SK-N-SH (cell line): ENCODE measurements at regions not wholly inside any gene's neighbourhood (a gene's known extent, or its start where the extent isn't known, plus 50 kb on each side); places are given as distances from the start of the nearest gene placed in this dataset.

Experiments
- CTCF ChIA-PET: fragments of 300-600, 350-600 bp; formaldehyde crosslinking; extraction: SDS; loops from one replicate; lab custom pipeline; 2021; lab: Yijun Ruan, JAX
- POLR2A ChIA-PET: fragments of 350-600 bp; sonication (Branson Sonifier 250); formaldehyde crosslinking; extraction: SDS; loops from one replicate; lab custom pipeline; 2020; ENCODE audit warnings: antibody characterized with exemption, inconsistent platforms; lab: Yijun Ruan, JAX
- DNase-seq: peaks from one replicate; pipeline ENCODE4 v3.0.0; 2012
- H2AFZ ChIP-seq: fragments of 200-600 bp; sonication (generic); 2 replicates; pipeline ENCODE4 v1.8.1; 2016; ENCODE audit warnings: antibody characterized with exemption, mild to moderate bottlenecking, low read depth
- H3F3A ChIP-seq: fragments of 200-600 bp; sonication (generic); replicated peaks from 2 replicates; pipeline ENCODE3; 2016; ENCODE audit warnings: antibody characterized with exemption, mild to moderate bottlenecking; ENCODE audit not compliant: insufficient read depth
- H3K27ac ChIP-seq, 2 experiments: fragments of 200-500 bp in 1 of 2; fragments of 200-600 bp in 1 of 2; sonication (Bioruptor generic) in 1 of 2; sonication (generic), shearing (Covaris generic) in 1 of 2; 2 replicates each; pipeline versions ENCODE4 v1.5.1 to v1.6.1; 2014 to 2016; ENCODE audit warnings: low read depth in 2 of 2, inconsistent platforms in 1 of 2, low read length in 1 of 2, mild to moderate bottlenecking in 1 of 2, mixed read lengths in 1 of 2
- H3K27me3 ChIP-seq: fragments of 200-600 bp; sonication (generic), shearing (Covaris generic); 2 replicates; pipeline ENCODE4 v1.6.1; 2016; ENCODE audit warnings: mixed run types; ENCODE audit not compliant: insufficient read depth
- H3K36me3 ChIP-seq, 2 experiments: fragments of 200-500 bp in 1 of 2; fragments of 200-600 bp in 1 of 2; sonication (Bioruptor generic) in 1 of 2; sonication (generic) in 1 of 2; replicated peaks in 1 of 2; 2 replicates each; pipeline versions ENCODE3 to v1.5.1; 2014 to 2016; ENCODE audit warnings: low read length in 1 of 2, mild to moderate bottlenecking in 1 of 2; ENCODE audit not compliant: insufficient read depth in 2 of 2, control insufficient read depth in 1 of 2
- H3K4me1 ChIP-seq, 2 experiments: fragments of 200-500 bp in 1 of 2; fragments of 200-600 bp in 1 of 2; sonication (Bioruptor generic) in 1 of 2; sonication (generic), shearing (Covaris generic) in 1 of 2; 2 replicates each; pipeline versions ENCODE4 v1.5.1 to v1.6.1; 2014 to 2016; ENCODE audit warnings: low read depth in 1 of 2, low read length in 1 of 2, mixed run types in 1 of 2; ENCODE audit not compliant: insufficient read depth in 2 of 2, control insufficient read depth in 1 of 2
- H3K4me2 ChIP-seq: fragments of 200-600 bp; sonication (generic), shearing (Covaris generic); 2 replicates; pipeline ENCODE4 v1.6.1; 2017; ENCODE audit warnings: mixed run types
- H3K4me3 ChIP-seq, 2 experiments: fragments of 200-500 bp in 1 of 2; fragments of 200-600 bp in 1 of 2; sonication (Bioruptor generic) in 1 of 2; sonication (generic), shearing (Covaris generic) in 1 of 2; 2 replicates each; pipeline versions ENCODE4 v1.5.1 to v1.8.1; 2014 to 2016; ENCODE audit warnings: low read depth in 2 of 2, inconsistent platforms in 1 of 2, low read length in 1 of 2, mild to moderate bottlenecking in 1 of 2, mixed read lengths in 1 of 2, moderate library complexity in 1 of 2
- H3K79me2 ChIP-seq: fragments of 200-600 bp; sonication (generic); 2 replicates; pipeline ENCODE4 v1.8.1; 2017; ENCODE audit warnings: mild to moderate bottlenecking; ENCODE audit not compliant: insufficient read depth
- H3K9ac ChIP-seq: fragments of 200-600 bp; sonication (generic); 2 replicates; pipeline ENCODE4 v1.6.1; 2017; ENCODE audit warnings: mixed run types
- H3K9me2 ChIP-seq: fragments of 200-600 bp; sonication (generic); 2 replicates; pipeline ENCODE4 v1.6.1; 2017; ENCODE audit warnings: mixed run types
- H3K9me3 ChIP-seq: fragments of 200-600 bp; sonication (generic); 2 replicates; pipeline ENCODE4 v1.6.1; 2017; ENCODE audit warnings: mixed run types, mild to moderate bottlenecking, moderate library complexity
- H4K20me1 ChIP-seq: fragments of 200-600 bp; sonication (generic); 2 replicates; pipeline ENCODE4 v1.6.1; 2017; ENCODE audit warnings: mild to moderate bottlenecking, mixed run types; ENCODE audit not compliant: insufficient read depth
- ELF1 ChIP-seq: IDR thresholded peaks from 2 replicates; pipeline ENCODE4 v1.4.0; 2012
- EP300 ChIP-seq, 2 experiments: IDR thresholded peaks; 2 replicates each; pipeline versions ENCODE4 v1.4.0 to v1.6.1; 2012; ENCODE audit warnings: borderline replicate concordance in 1 of 2, low read depth in 1 of 2, low read length in 1 of 2
- FOSL2 ChIP-seq: IDR thresholded peaks from 2 replicates; pipeline ENCODE4 v1.4.0; 2012; ENCODE audit warnings: low read depth, mild to moderate bottlenecking, moderate library complexity, borderline replicate concordance
- FOXJ3 ChIP-seq: sonication (generic); formaldehyde crosslinking; IDR thresholded peaks from 2 replicates; pipeline ENCODE4 v1.5.1; 2020; ENCODE audit warnings: mild to moderate bottlenecking, missing genetic modification reagents
- GABPA ChIP-seq: IDR thresholded peaks from 2 replicates; pipeline ENCODE4 v1.4.0; 2012; ENCODE audit warnings: low read depth, mild to moderate bottlenecking
- GATA2 ChIP-seq: sonication (generic); formaldehyde crosslinking; IDR thresholded peaks from 2 replicates; pipeline ENCODE4 v1.5.0; 2020; ENCODE audit warnings: mild to moderate bottlenecking, missing genetic modification reagents
- NRF1 ChIP-seq: IDR thresholded peaks from 2 replicates; pipeline ENCODE4 v1.6.1; 2012; ENCODE audit warnings: low read depth, mild to moderate bottlenecking, low read length
- POLR2AphosphoS5 ChIP-seq: IDR thresholded peaks from 2 replicates; pipeline ENCODE4 v1.6.1; 2012; ENCODE audit warnings: low read depth, low read length
- RCOR1 ChIP-seq: fragments of 150-350 bp; IDR thresholded peaks from 2 replicates; pipeline ENCODE4 v1.6.1; 2017; ENCODE audit warnings: antibody characterized with exemption, low read length
- RFX5 ChIP-seq: IDR thresholded peaks from 2 replicates; pipeline ENCODE4 v1.6.1; 2012; ENCODE audit warnings: mild to moderate bottlenecking, improper control_type of control experiment, low read length
- SIN3A ChIP-seq: IDR thresholded peaks from 2 replicates; pipeline ENCODE4 v1.6.1; 2012; ENCODE audit warnings: low read depth, mild to moderate bottlenecking, low read length, moderate library complexity, borderline replicate concordance
- YY1 ChIP-seq: IDR thresholded peaks from 2 replicates; pipeline ENCODE4 v1.4.0; 2012; ENCODE audit warnings: low read depth, mild to moderate bottlenecking
- WGBS: methylation state at CpG from one replicate; pipeline ENCODE4 v1.1.6; 2017; ENCODE audit warnings: low lambda C conversion rate; 5-methylcytosine and 5-hydroxymethylcytosine counted together
- TF ChIP-seq, protein P1 (sequence below): IDR thresholded peaks from 2 replicates; pipeline ENCODE4; 2012
- TF ChIP-seq, protein P2 (sequence below): IDR thresholded peaks from 2 replicates; pipeline ENCODE4 v1.4.0; 2012; ENCODE audit warnings: low read depth, borderline replicate concordance
- TF ChIP-seq, protein P3 (sequence below): IDR thresholded peaks from 2 replicates; pipeline ENCODE4 v1.4.0; 2012; ENCODE audit warnings: low read depth, borderline replicate concordance
- TF ChIP-seq, protein P4 (sequence below): fragments of 150-350 bp; IDR thresholded peaks from 2 replicates; pipeline ENCODE4 v1.6.1; 2016; ENCODE audit warnings: mild to moderate bottlenecking, low read depth, low read length
- TF ChIP-seq, protein P5 (sequence below): fragments of 150-350 bp; IDR thresholded peaks from 2 replicates; pipeline ENCODE4 v1.6.1; 2017; ENCODE audit warnings: antibody characterized with exemption, low read length, low read depth, borderline replicate concordance
- TF ChIP-seq, protein P6 (sequence below): fragments of 200-600 bp; sonication (generic); IDR thresholded peaks from 2 replicates; pipeline ENCODE4 v1.6.1; 2017; ENCODE audit warnings: antibody characterized with exemption, mild to moderate bottlenecking, moderate library complexity

DNA sequence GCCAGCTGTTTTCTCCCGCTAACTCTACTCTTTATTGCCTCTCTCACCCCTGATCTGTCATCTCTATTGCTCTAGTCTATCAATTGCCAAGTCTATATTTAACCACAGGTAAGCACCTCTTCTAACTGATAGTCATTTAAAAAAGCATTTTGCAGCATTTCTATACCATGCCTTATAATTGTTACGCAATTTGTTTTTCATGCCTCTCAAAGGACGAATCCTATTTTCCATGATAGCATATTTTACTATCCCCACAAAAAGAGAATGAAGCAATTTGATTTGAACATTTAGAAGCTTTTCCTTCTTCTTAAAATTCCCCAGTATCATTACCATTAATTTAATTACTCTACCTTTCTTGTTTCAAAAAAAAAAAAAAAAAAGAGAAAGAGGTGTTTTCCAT lies 432.8 kb upstream of the ZP4 start (continued):
- TF ChIP-seq, protein P1, sequence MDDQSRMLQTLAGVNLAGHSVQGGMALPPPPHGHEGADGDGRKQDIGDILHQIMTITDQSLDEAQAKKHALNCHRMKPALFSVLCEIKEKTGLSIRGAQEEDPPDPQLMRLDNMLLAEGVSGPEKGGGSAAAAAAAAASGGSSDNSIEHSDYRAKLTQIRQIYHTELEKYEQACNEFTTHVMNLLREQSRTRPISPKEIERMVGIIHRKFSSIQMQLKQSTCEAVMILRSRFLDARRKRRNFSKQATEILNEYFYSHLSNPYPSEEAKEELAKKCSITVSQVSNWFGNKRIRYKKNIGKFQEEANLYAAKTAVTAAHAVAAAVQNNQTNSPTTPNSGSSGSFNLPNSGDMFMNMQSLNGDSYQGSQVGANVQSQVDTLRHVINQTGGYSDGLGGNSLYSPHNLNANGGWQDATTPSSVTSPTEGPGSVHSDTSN: no peak
- TF ChIP-seq FOSL2: no peak
- no peak for TF ChIP-seq FOXJ3

DNA sequence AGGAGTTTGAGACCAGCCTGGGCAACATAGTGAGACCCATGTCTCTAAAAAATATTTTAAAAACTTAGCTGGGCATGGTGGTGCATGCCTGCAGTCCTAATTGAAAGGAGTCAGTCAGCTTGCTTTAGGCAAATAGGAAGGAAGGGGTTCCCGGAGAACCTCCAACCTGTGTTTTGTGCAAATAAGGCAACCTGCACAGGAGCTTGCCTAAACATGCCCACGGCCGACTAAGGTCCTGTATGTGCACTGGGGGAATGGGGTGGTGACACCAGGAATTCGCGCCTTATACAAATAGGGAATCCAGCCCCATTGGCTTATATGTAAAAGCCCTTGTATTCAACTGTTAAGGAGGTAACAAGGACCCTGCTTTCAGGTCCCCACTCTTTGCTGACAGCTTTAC lies 429.2 kb upstream of the ZP4 start:
- Histone ChIP-seq H3K9me2 (no peaks in the 10 kb centered on the region), H2AFZ (no peak overlapping the region), H3K27me3 (no peaks in the 10 kb centered on the region), H3K4me1 (peaks cover 0 to 2% of the 10 kb centered on the region in 2 experiments; a peak in 2 of 4 replicates), H3K36me3 (no peaks in the 10 kb centered on the region), H3K79me2 (no peaks in the 10 kb centered on the region), H3K9me3 (no peaks in the 10 kb centered on the region), H4K20me1 (no peaks in the 10 kb centered on the region), H3K27ac (no peak overlapping the region), H3K4me2 (no peak overlapping the region), H3K9ac (no peak overlapping the region), H3K4me3 (no peak overlapping the region), H3F3A (no peaks in the 10 kb centered on the region)
- CTCF ChIA-PET: no interaction called here
- TF ChIP-seq, protein P2, sequence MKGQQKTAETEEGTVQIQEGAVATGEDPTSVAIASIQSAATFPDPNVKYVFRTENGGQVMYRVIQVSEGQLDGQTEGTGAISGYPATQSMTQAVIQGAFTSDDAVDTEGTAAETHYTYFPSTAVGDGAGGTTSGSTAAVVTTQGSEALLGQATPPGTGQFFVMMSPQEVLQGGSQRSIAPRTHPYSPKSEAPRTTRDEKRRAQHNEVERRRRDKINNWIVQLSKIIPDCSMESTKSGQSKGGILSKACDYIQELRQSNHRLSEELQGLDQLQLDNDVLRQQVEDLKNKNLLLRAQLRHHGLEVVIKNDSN: no peak
- no peak for TF ChIP-seq NRF1
- no peak for TF ChIP-seq EP300 (IDR thresholded peaks at IDR 0.05; ENCODE audit: borderline replicate concordance in 1 of 2, low read depth in 1 of 2, low read length in 1 of 2)
- TF ChIP-seq, protein P3, sequence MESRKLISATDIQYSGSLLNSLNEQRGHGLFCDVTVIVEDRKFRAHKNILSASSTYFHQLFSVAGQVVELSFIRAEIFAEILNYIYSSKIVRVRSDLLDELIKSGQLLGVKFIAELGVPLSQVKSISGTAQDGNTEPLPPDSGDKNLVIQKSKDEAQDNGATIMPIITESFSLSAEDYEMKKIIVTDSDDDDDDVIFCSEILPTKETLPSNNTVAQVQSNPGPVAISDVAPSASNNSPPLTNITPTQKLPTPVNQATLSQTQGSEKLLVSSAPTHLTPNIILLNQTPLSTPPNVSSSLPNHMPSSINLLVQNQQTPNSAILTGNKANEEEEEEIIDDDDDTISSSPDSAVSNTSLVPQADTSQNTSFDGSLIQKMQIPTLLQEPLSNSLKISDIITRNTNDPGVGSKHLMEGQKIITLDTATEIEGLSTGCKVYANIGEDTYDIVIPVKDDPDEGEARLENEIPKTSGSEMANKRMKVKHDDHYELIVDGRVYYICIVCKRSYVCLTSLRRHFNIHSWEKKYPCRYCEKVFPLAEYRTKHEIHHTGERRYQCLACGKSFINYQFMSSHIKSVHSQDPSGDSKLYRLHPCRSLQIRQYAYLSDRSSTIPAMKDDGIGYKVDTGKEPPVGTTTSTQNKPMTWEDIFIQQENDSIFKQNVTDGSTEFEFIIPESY: no peak
- no peak for TF ChIP-seq YY1
- no peak for TF ChIP-seq RFX5
- TF ChIP-seq GABPA: no peak
- TF ChIP-seq FOXJ3: no peak
- TF ChIP-seq GATA2 (CRISPR knock-in tag): no peak
- no peak for TF ChIP-seq SIN3A
- no peak for TF ChIP-seq POLR2AphosphoS5
- no peak for TF ChIP-seq ELF1
- TF ChIP-seq, protein P4, sequence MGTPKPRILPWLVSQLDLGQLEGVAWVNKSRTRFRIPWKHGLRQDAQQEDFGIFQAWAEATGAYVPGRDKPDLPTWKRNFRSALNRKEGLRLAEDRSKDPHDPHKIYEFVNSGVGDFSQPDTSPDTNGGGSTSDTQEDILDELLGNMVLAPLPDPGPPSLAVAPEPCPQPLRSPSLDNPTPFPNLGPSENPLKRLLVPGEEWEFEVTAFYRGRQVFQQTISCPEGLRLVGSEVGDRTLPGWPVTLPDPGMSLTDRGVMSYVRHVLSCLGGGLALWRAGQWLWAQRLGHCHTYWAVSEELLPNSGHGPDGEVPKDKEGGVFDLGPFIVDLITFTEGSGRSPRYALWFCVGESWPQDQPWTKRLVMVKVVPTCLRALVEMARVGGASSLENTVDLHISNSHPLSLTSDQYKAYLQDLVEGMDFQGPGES: no peak
- TF ChIP-seq, protein P5, sequence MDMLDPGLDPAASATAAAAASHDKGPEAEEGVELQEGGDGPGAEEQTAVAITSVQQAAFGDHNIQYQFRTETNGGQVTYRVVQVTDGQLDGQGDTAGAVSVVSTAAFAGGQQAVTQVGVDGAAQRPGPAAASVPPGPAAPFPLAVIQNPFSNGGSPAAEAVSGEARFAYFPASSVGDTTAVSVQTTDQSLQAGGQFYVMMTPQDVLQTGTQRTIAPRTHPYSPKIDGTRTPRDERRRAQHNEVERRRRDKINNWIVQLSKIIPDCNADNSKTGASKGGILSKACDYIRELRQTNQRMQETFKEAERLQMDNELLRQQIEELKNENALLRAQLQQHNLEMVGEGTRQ: no peak
- TF ChIP-seq, protein P6, sequence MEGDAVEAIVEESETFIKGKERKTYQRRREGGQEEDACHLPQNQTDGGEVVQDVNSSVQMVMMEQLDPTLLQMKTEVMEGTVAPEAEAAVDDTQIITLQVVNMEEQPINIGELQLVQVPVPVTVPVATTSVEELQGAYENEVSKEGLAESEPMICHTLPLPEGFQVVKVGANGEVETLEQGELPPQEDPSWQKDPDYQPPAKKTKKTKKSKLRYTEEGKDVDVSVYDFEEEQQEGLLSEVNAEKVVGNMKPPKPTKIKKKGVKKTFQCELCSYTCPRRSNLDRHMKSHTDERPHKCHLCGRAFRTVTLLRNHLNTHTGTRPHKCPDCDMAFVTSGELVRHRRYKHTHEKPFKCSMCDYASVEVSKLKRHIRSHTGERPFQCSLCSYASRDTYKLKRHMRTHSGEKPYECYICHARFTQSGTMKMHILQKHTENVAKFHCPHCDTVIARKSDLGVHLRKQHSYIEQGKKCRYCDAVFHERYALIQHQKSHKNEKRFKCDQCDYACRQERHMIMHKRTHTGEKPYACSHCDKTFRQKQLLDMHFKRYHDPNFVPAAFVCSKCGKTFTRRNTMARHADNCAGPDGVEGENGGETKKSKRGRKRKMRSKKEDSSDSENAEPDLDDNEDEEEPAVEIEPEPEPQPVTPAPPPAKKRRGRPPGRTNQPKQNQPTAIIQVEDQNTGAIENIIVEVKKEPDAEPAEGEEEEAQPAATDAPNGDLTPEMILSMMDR: no peak
- no peak for TF ChIP-seq RCOR1
- 63% methylated on average over 5 of the region's 5 CpGs for WGBS
- no peak for DNase-seq
- POLR2A ChIA-PET: no interaction called here
